ENCODE measurements at regions not wholly inside any gene's neighbourhood (a gene's known extent, or its start where the extent isn't known, plus 50 kb on each side); places are given as distances from the start of the nearest gene placed in this dataset.

- H3K36me3 ChIP-seq (ENCODE audit: insufficient read depth, low read length) = no peaks in the 10 kb centered on the region
- no peak overlapping the region for H3K4me3 ChIP-seq (ENCODE audit: low read depth in 1 of 2, low read length in 2 of 2)
- no peak overlapping the region for H3K27ac ChIP-seq (ENCODE audit: low read depth, low read length)
- H3K27me3 ChIP-seq (ENCODE audit: control insufficient read depth in 1 of 2, insufficient read depth in 2 of 2, low read length in 2 of 2) = no peaks in the 10 kb centered on the region
- H3K9ac ChIP-seq (ENCODE audit: low read length) = no peak overlapping the region
- no peaks in the 10 kb centered on the region for H3K4me1 ChIP-seq (ENCODE audit: insufficient read depth, low read length)
- no peaks in the 10 kb centered on the region for H3K9me3 ChIP-seq (ENCODE audit: low read length)
Observed at GRCh38 chr15:93399121-93399520, 310.1 kb upstream of the RGMA start.

GRCh38 chr15:93389211-93389610, 300.2 kb upstream of the RGMA start:
- H3K9ac ChIP-seq (ENCODE audit: low read length) = no peak overlapping the region
- no peaks in the 10 kb centered on the region for H3K9me3 ChIP-seq (ENCODE audit: low read length)
- H3K27ac ChIP-seq (ENCODE audit: low read depth, low read length) = no peak overlapping the region
- H3K27me3 ChIP-seq (ENCODE audit: control insufficient read depth in 1 of 2, insufficient read depth in 2 of 2, low read length in 2 of 2) = no peaks in the 10 kb centered on the region
- no peaks in the 10 kb centered on the region for H3K36me3 ChIP-seq (ENCODE audit: insufficient read depth, low read length)
- no peaks in the 10 kb centered on the region for H3K4me1 ChIP-seq (ENCODE audit: insufficient read depth, low read length)
- H3K4me3 ChIP-seq (ENCODE audit: low read depth in 1 of 2, low read length in 2 of 2) = no peak overlapping the region

GRCh38 chr15:93384886-93385285, 295.9 kb upstream of the RGMA start:
- H3K27ac ChIP-seq (ENCODE audit: low read depth, low read length) = no peak overlapping the region
- H3K9ac ChIP-seq (ENCODE audit: low read length) = no peak overlapping the region

GRCh38 chr15:93382200-93382820, 293.3 kb upstream of the RGMA start:
- no peak overlapping the region for H3K9ac ChIP-seq (ENCODE audit: low read length)

More at GRCh38 chr15:93384886-93385285, 295.9 kb upstream of the RGMA start:
- H3K4me3 ChIP-seq (ENCODE audit: low read depth in 1 of 2, low read length in 2 of 2) = no peak overlapping the region
- H3K27me3 ChIP-seq (ENCODE audit: control insufficient read depth in 1 of 2, insufficient read depth in 2 of 2, low read length in 2 of 2) = no peaks in the 10 kb centered on the region
- H3K4me1 ChIP-seq (ENCODE audit: insufficient read depth, low read length) = no peaks in the 10 kb centered on the region
- H3K36me3 ChIP-seq (ENCODE audit: insufficient read depth, low read length) = no peaks in the 10 kb centered on the region
- H3K9me3 ChIP-seq (ENCODE audit: low read length) = no peaks in the 10 kb centered on the region

GRCh38 chr15:93378558-93378957, 289.5 kb upstream of the RGMA start:
- Histone ChIP-seq H3K27ac (ENCODE audit: low read depth, low read length) (no peak overlapping the region), H3K4me1 (ENCODE audit: insufficient read depth, low read length) (peaks cover 7% of the 10 kb centered on the region), H3K36me3 (ENCODE audit: insufficient read depth, low read length) (no peaks in the 10 kb centered on the region), H3K27me3 (ENCODE audit: control insufficient read depth in 1 of 2, insufficient read depth in 2 of 2, low read length in 2 of 2) (no peaks in the 10 kb centered on the region), H3K9ac (ENCODE audit: low read length) (no peak overlapping the region), H3K4me3 (ENCODE audit: low read depth in 1 of 2, low read length in 2 of 2) (no peak overlapping the region), H3K9me3 (ENCODE audit: low read length) (no peaks in the 10 kb centered on the region)

More at GRCh38 chr15:93382200-93382820, 293.3 kb upstream of the RGMA start:
- no peaks in the 10 kb centered on the region for H3K36me3 ChIP-seq (ENCODE audit: insufficient read depth, low read length)
- H3K9me3 ChIP-seq (ENCODE audit: low read length) = no peaks in the 10 kb centered on the region
- H3K4me1 ChIP-seq (ENCODE audit: insufficient read depth, low read length) = peaks cover 7% of the 10 kb centered on the region
- no peak overlapping the region for H3K4me3 ChIP-seq (ENCODE audit: low read depth in 1 of 2, low read length in 2 of 2)
- H3K27me3 ChIP-seq (ENCODE audit: control insufficient read depth in 1 of 2, insufficient read depth in 2 of 2, low read length in 2 of 2) = no peaks in the 10 kb centered on the region
- no peak overlapping the region for H3K27ac ChIP-seq (ENCODE audit: low read depth, low read length)

GRCh38 chr15:93372865-93373223, 283.8 kb upstream of the RGMA start:
- Histone ChIP-seq H3K9me3 (ENCODE audit: low read length) (no peaks in the 10 kb centered on the region), H3K36me3 (ENCODE audit: insufficient read depth, low read length) (no peaks in the 10 kb centered on the region), H3K4me1 (ENCODE audit: insufficient read depth, low read length) (no peaks in the 10 kb centered on the region), H3K27me3 (ENCODE audit: control insufficient read depth in 1 of 2, insufficient read depth in 2 of 2, low read length in 2 of 2) (no peaks in the 10 kb centered on the region), H3K9ac (ENCODE audit: low read length) (no peak overlapping the region), H3K4me3 (ENCODE audit: low read depth in 1 of 2, low read length in 2 of 2) (no peak overlapping the region), H3K27ac (ENCODE audit: low read depth, low read length) (no peak overlapping the region)

GRCh38 chr15:93372208-93372864, 283.3 kb upstream of the RGMA start:
- H3K4me3 ChIP-seq (ENCODE audit: low read depth in 1 of 2, low read length in 2 of 2) = no peak overlapping the region
- no peaks in the 10 kb centered on the region for H3K36me3 ChIP-seq (ENCODE audit: insufficient read depth, low read length)
- H3K4me1 ChIP-seq (ENCODE audit: insufficient read depth, low read length) = no peaks in the 10 kb centered on the region
- H3K9me3 ChIP-seq (ENCODE audit: low read length) = no peaks in the 10 kb centered on the region
- no peak overlapping the region for H3K9ac ChIP-seq (ENCODE audit: low read length)
- no peak overlapping the region for H3K27ac ChIP-seq (ENCODE audit: low read depth, low read length)
- no peaks in the 10 kb centered on the region for H3K27me3 ChIP-seq (ENCODE audit: control insufficient read depth in 1 of 2, insufficient read depth in 2 of 2, low read length in 2 of 2)

- Histone ChIP-seq H3K36me3 (ENCODE audit: insufficient read depth, low read length) (no peaks in the 10 kb centered on the region), H3K9me3 (ENCODE audit: low read length) (no peaks in the 10 kb centered on the region), H3K4me3 (ENCODE audit: low read depth in 1 of 2, low read length in 2 of 2) (no peak overlapping the region), H3K4me1 (ENCODE audit: insufficient read depth, low read length) (no peaks in the 10 kb centered on the region), H3K9ac (ENCODE audit: low read length) (no peak overlapping the region), H3K27me3 (ENCODE audit: control insufficient read depth in 1 of 2, insufficient read depth in 2 of 2, low read length in 2 of 2) (no peaks in the 10 kb centered on the region), H3K27ac (ENCODE audit: low read depth, low read length) (no peak overlapping the region)
Observed at GRCh38 chr15:93366387-93367100, 277.5 kb upstream of the RGMA start.

GRCh38 chr15:93362821-93363220, 273.8 kb upstream of the RGMA start:
- Histone ChIP-seq H3K4me3 (ENCODE audit: low read depth in 1 of 2, low read length in 2 of 2) (no peak overlapping the region), H3K36me3 (ENCODE audit: insufficient read depth, low read length) (no peaks in the 10 kb centered on the region), H3K4me1 (ENCODE audit: insufficient read depth, low read length) (peaks cover 20% of the 10 kb centered on the region), H3K9me3 (ENCODE audit: low read length) (no peaks in the 10 kb centered on the region), H3K27ac (ENCODE audit: low read depth, low read length) (no peak overlapping the region), H3K9ac (ENCODE audit: low read length) (no peak overlapping the region), H3K27me3 (ENCODE audit: control insufficient read depth in 1 of 2, insufficient read depth in 2 of 2, low read length in 2 of 2) (no peaks in the 10 kb centered on the region)

GRCh38 chr15:93362203-93362602, 273.2 kb upstream of the RGMA start:
- Histone ChIP-seq H3K4me3 (ENCODE audit: low read depth in 1 of 2, low read length in 2 of 2) (no peak overlapping the region), H3K9me3 (ENCODE audit: low read length) (no peaks in the 10 kb centered on the region), H3K9ac (ENCODE audit: low read length) (no peak overlapping the region), H3K27me3 (ENCODE audit: control insufficient read depth in 1 of 2, insufficient read depth in 2 of 2, low read length in 2 of 2) (no peaks in the 10 kb centered on the region), H3K4me1 (ENCODE audit: insufficient read depth, low read length) (peaks cover 20% of the 10 kb centered on the region), H3K36me3 (ENCODE audit: insufficient read depth, low read length) (no peaks in the 10 kb centered on the region), H3K27ac (ENCODE audit: low read depth, low read length) (no peak overlapping the region)

GRCh38 chr15:93361703-93362102, 272.7 kb upstream of the RGMA start:
- no peak overlapping the region for H3K9ac ChIP-seq (ENCODE audit: low read length)
- H3K9me3 ChIP-seq (ENCODE audit: low read length) = no peaks in the 10 kb centered on the region
- no peaks in the 10 kb centered on the region for H3K27me3 ChIP-seq (ENCODE audit: control insufficient read depth in 1 of 2, insufficient read depth in 2 of 2, low read length in 2 of 2)
- no peaks in the 10 kb centered on the region for H3K36me3 ChIP-seq (ENCODE audit: insufficient read depth, low read length)
- no peak overlapping the region for H3K4me3 ChIP-seq (ENCODE audit: low read depth in 1 of 2, low read length in 2 of 2)
- peaks cover 20% of the 10 kb centered on the region for H3K4me1 ChIP-seq (ENCODE audit: insufficient read depth, low read length)
- no peak overlapping the region for H3K27ac ChIP-seq (ENCODE audit: low read depth, low read length)

Data from muscle layer of colon (tissue), 2 donors.